ENCODE measurements at regions not wholly inside any gene's neighbourhood (a gene's known extent, or its start where the extent isn't known, plus 50 kb on each side); places are given as distances from the start of the nearest gene placed in this dataset.
"Not testable (repeated sequence)": the region's sequence is repeated elsewhere in the genome, so short reads cannot be mapped to it uniquely, and the experiment has no call there.

GRCh38 chrX:10469-11458 is 270.4 kb upstream of the PLCXD1 start:
- not testable (repeated sequence) for DNase-seq (ENCODE audit: low read depth in 3 of 3)

GRCh38 chrX:13821-14443 is 267.2 kb upstream of the PLCXD1 start:
- DNase-seq (ENCODE audit: low read depth in 3 of 3) = not testable (repeated sequence)

- DNase-seq (ENCODE audit: low read depth in 3 of 3) = not testable (repeated sequence)
Observed at GRCh38 chrX:14452-14851, 266.7 kb upstream of the PLCXD1 start.

GRCh38 chrX:18768-19454 is 262.3 kb upstream of the PLCXD1 start:
- DNase-seq (ENCODE audit: low read depth in 3 of 3) = peak in 1 of 3 experiments; percentile 35

GRCh38 chrX:19455-19827 is 261.7 kb upstream of the PLCXD1 start:
- DNase-seq (ENCODE audit: low read depth in 3 of 3) = not testable (repeated sequence)

GRCh38 chrX:19912-20571 is 261.1 kb upstream of the PLCXD1 start:
- no peak for DNase-seq (ENCODE audit: low read depth in 3 of 3)

GRCh38 chrX:24139-24538 is 257.0 kb upstream of the PLCXD1 start:
- not testable (repeated sequence) for DNase-seq (ENCODE audit: low read depth in 3 of 3)

All from stimulated activated CD4-positive, alpha-beta T cell treated with anti-CD3 and anti-CD28 coated beads, TNF-alpha, amount 100 ng/mL, for 4 hours (primary cell).